C1 segment of cervical spinal cord (tissue), 14 donors: ENCODE measurements at regions not wholly inside any gene's neighbourhood (a gene's known extent, or its start where the extent isn't known, plus 50 kb on each side); places are given as distances from the start of the nearest gene placed in this dataset.
A peak's percentile ranks its signal among the peaks of the same experiment; 100 is the strongest.

Source experiments
- DNase-seq, 14 donors: peaks; one replicate each; lab custom pipeline; 2025; lab: John Stamatoyannopoulos, UW

DNA sequence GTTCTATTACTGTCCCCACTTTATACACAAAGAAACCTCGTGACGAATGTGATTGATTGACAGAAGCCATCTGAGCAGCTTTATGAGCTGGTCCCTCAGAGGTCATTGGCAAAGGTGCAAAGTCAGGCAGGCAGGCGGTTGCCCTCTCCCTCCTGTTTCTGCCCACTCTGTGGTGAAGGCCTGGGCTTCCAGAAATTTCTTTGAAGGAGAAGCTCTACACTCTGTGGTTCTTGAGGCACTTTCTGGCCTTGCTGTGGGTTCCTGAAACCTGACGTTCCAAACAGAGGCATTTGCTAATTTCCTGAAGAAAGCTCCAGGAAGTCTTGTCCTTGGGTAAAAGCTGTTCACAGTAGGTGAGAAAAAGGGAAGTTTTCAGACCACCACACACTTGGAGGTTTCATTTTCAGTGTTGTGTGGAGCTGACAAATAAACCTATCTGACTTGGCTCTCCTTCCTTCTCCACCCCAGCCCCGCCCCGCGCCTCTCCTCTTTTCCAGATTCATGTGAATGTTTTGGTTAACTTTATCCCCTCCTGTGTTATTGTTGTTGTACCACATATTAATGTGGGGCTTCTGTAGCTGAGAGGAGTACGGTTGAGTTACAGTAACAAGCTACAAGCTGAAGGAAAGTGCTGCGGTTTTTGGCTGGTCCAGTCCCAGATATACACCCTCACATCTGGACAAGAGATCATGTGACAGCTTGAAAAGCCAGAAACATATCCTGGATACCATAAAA is 274.1 kb downstream of the CLIC5 start:
- DNase-seq = peak in 8 of 14 donors; percentile 5 to 34 (median 20)

DNA sequence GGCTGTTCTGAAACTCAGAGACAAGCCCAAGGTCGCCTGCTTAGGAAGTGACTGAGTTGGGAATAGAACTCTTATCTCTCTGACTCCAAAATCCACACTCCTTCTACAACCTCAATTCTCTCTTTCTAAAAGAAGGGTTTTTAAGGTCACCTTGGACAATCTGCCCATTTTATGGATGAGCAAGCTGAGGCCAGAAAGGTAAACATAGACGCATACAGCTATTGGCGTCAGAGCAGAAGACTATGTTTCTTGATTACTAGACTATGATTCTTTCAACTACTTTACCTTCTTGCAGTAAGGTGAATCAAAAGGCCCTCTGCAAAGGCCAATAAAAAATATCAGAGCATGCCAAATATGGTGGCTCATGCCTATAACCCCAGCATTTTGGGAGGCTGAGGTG is 276.6 kb downstream of the CLIC5 start:
- DNase-seq = no peak

DNA sequence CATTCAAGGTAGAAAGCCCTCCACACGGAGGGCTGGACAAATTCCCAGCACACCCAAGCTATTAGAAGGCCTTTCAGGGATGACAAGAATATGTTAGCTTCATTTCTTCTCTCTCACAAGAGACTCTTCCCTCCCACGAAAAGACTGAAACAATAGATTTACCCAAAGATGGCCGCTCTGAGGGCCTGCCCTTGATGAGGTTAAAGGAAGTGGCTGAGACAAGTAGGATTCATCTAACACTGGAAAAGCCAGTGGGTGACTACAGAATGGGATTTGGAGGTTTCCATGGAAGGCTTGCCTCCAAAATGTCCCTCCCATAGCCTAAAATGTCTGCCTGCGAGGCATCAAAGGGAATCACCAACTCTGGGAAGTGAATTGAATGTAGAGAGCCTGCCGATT is 277.6 kb downstream of the CLIC5 start:
- DNase-seq = no peak

DNA sequence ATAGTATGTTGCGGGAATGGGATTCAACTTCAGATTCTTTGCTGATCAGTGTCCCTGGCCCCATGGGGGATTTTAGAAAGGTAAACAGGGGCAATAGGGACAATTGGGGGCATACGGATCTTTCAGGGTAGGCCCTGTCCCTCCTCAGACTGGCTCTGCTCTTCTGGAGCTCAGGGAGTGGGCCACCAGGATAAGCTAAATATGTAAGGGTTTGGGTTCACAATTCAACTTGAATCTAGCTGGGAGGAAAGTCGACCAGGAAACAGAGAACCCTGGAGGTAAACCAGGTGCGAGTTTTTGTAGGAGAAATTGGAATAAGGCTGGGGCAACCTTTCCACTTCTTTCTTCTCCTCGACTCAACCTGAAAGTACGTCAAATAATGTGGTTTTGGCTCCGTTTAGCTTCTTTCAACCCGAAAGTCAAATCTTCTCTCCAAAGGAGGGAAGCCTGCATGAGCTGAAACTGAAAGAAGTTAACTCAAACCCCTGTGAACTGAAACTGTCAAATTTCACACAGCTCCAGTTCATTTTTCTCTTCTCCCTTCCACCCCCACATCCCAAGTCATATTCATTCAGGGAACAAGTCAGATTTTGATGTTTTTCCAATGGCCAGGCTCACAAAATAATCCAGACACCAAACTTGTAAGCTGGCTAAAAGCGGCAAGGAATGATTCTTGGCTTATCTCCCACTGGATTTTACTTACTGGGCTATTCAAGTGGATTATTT is 278.2 kb downstream of the CLIC5 start:
- no peak for DNase-seq

DNA sequence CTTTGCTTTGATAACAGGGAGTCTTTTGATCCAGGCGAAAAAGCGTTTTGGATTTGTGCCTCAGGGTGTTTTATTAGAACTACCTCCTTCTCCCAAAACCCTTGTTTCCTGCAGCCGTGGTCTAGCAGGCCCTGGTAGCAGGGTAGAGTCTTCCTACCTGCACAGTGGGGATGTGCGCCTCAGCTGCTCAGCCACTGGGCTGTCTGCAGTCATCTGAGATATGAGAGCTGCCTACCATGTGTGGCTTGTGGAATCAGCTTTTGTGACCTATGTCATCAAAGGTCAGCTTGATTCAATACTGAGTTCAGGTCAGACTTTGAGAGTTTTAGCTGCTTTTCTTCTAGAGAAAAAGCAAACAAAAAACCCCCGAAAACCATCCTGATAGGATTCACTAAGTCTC is 279.5 kb downstream of the CLIC5 start:
- DNase-seq = no peak

DNA sequence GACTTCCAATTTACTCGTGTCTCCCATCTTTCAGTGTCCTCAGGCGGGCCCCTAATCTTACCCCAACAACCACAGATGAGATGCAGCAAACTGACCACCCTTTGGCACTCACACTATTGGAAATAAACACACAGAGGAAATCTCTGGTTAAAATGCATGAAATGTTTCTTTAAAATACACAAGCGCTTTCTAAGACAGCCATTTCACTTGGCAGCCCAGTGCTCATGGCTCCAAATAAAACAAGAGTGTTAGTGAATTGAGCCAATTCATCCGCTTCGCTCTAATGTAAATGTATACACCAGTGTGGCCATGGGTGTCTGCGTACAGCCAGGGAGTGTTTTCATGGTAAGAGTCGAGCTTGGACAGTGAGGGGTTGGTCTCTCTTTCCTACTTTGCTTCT is 282.9 kb downstream of the CLIC5 start:
- no peak for DNase-seq

DNA sequence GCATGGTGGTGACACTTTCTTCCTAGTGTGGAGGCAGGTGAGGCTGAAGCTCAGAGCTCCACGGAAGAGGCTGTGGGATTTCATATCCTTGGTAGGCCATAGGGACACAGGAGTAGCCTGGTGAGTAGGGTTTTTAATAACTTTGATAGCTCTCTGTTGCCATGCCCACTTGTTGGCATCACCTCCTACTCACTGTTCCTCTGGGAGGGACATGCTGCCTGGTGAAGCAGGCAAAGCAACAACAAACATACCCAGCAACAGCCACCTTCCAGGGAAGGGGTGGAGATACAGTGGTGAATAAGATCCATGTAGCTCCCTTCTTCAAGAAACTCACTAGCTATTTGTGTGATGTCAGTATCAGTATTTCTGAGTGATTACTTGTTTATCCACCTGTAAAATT is 285.4 kb downstream of the CLIC5 start:
- no peak for DNase-seq

DNA sequence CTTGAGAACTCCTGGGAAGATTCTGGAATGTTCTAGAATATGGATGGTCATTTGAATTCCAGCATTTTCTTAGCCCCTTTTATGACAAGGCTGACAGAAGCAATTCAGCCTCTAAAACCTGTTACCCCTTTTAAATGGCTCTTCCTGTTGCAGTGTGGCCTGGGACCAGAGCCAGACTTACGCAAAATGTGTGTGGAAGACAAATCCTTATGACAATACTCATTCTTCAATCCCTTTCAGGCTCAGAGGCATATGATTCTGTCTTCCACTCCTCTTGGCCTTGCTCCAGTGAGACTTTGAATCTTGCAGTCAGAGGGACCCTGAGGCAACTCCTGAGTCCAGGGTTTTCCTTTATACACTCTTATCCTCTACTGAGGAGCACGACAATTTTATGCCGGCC is 287.0 kb downstream of the CLIC5 start:
- DNase-seq = no peak

DNA sequence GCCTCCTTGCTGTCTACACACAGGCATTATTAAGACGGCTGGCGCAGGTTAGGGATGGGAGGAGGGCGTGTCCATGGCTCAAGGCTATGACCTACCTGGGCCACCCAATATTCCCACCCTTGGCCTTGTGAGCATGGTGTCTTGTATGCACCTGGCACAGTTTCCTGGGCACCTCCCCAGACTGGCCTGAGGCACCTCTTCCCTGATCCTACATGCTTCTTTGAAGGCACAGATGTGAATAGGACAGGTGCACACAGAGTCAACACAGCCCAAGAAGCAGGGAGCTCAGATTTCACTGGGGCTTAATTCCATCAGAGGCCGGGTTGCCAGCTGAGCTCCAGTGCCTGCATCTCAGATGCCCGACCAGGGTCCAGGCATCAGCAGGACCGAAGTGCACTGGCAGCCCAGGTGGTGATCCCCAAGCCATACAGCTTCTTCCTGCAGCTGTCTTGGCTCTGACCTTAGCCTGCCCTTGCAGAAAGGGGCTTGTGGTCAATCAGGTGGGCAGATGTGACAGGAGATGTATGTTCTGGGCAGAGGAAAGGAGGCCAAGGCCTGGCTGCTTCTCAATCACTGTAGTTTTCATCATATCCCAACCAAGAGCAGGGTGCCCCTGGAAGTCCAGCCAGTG is 287.7 kb downstream of the CLIC5 start:
- DNase-seq = no peak

DNA sequence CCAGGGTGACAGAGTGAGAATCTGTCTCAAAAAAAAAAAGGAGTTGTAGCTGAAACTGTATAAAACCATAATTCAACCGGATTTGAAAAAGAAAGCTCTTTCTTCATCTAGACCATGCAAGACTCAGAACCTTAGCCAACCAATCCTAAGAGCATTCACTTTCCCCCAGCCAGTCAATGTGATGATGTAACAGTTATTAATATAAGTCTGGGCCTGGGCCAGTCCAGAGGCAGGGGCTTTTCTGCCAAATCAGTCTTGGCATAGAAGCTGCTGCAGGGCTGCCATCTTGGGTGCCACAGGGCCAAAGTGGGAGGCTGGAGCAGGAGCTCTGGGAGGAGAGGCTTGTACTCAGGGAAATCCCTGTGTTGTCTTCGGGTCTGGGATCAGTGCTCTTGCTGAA is 288.4 kb downstream of the CLIC5 start:
- DNase-seq = no peak

DNA sequence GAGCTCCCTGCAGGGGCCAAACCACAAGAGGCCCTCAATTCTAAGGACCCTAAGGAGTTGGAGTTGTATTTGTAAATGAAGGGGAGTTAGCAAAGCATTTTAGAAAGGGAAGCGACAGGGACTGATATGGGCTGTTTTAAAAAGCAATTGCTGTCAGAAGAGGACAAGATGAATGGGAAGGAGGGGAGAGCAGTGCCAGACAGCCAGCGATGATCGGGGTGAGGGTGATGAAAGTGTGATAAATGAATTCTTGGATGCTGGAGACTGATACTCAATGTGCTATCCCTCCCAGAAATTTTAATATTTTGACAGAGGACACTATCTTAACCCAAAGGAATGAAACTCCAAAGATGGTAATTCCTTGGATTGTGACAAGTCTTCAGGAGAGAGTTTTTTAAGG is 289.2 kb downstream of the CLIC5 start:
- DNase-seq = no peak

DNA sequence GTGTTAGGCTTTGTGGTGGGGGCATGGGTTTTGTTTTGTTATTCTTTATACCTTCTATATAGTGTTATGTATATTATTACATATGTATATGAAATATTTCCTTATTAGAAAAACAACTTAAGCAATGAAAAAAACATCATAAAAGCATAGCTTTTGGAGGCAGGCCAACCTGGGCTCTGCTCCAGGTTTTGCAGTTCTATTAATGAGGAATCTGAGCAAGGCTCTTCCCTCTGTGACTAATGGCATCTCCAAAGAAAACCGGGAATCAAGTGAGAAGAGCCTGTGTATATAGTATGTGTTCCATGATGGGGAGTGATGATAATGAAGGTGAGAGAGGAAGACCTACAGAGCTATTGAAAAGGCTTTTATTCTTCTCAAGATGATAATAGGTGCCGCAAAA is 291.1 kb downstream of the CLIC5 start:
- DNase-seq = no peak

DNA sequence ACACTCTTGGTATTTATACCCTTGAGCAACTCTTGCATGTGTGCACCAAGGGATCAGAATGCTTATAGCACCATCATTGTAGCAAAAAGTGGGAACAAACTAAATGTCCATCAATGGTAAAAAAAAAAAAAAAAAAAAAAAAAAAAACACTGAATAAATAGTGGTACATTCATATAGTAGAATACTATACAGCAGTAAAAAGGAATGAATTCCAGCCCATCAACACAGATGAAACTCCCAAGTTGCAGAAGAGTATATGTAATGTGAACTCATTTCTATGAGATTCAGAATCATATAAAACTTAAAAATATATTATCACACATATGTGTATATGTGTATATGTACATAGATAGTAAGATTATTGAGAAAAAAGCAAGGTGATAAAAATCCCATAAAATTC is 291.6 kb downstream of the CLIC5 start:
- DNase-seq = no peak

DNA sequence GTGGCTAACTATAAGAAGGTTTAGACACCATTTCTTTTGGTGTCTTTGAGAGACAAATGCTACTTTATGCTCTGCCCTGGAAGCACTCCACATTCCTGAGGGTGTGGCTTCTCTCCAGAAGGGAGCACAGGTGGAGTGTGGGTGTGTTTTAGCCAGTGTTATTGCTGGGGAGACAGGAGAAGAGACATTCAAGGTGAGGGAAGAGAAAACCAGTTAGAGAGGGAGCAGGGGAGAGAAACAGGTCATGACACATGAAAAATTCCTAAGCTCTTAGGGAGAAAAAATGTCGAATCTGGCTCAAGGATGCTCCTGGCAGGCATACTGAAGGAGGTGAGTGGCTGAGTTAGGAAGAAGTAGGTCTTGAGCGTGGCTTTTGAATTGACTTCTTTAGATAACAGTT is 292.8 kb downstream of the CLIC5 start:
- DNase-seq = no peak

DNA sequence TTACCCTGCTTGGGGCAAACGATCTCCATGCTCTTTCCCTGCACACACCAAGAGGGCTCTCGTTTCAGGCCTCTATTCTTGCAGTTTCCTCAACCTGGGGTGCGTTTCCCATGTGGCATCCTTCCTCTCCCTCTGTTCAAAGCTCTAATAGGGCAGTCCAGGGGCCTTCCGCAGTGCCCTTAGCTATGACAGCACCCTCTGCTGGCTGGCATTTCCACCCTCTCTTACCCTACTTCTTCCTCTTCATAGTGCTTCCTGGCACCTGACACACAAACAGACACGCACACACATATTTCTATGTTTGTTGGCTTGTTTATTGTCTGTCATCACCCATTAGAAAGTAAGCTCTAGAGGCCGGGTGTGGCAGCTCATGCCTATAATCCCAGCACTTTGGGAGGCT is 294.0 kb downstream of the CLIC5 start:
- DNase-seq = no peak

DNA sequence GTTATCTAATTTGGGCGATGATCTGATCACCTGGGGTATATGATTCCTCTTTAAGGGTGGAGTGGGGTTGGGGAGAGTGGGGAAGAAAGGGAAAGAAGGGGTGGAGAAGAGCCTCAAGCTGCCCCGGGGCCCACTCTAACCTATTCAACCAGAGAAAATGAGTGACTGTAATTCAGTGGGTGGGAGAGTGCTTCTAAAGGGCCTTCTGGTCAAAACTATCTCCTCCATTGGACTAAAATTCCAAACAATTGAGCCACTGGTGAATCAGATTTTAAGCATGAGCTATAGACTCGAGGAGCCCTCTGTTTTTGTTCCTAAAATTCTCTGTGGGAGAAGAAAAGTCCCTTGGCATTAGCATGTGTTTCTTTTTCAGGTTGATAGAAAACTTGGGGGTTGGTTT is 296.8 kb downstream of the CLIC5 start:
- no peak for DNase-seq

DNA sequence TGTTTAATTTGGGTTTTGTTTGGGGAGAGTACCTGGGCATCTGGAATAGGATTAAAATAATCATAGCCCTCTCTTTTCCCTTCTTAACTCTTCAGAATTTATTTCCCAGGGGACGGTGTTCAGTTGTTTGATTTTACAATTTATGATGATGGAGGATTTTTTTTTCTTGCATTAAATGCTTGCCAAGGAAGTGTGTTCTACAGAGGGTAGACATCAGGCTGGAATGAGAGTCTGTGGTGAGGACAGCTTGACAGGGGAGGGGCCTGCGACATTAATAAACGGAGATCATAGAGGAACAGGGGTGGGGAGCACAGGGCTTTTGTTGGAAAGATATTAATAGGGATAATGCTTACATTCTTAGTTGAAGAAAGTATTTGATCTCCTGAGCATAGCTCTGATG is 297.5 kb downstream of the CLIC5 start:
- DNase-seq = no peak

DNA sequence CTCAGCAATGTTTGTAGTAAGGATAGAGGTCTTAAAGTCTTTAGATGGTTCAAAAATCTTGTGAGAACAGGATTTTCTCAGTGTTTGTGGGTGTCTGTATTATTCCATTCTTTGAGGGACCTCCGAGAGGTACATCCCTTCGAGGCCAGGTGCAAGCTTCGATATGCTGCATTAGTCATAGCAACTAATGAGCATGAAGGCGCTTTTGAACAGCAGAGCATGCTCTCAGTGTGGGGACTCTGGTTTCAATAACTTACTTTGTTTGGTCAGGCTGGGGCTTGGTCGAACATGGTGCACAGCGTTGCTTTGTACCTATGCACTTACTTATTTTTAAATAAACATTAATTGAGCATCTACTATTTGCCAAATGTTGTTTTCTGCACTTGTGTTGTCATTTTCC is 297.9 kb downstream of the CLIC5 start:
- DNase-seq = no peak

DNA sequence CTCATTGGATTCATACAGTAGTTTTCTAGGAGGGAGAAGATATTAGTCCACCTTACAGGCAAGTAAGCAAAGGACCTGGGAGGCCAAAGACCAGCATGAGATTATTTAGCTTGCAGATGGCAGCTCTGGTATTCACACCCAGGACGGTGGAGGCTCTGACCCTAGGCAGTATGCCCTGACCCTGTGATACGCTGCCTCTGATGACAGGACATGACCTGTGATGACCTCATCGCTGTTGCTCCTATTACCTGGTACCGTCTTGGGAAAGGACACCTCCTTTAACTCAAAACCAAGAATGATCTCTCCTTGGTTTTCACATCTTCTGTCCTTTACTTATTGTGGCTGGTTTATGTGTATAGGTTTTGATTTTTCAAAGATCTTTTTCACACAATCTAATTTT is 298.6 kb downstream of the CLIC5 start:
- DNase-seq = no peak

DNA sequence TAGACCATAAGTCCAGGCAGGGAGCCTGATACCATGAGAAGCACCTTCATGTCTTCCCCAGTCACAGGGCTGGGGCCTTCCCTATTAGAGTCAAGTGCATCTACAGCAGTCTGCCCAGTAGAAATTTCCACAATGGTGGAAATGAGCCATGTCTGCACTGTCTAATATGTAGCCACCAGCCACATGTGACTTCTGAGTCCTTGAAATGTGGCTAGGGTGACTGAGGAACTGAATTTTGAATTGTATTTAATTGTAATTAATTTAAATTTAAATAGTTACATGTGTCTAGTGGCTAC is 300.2 kb downstream of the CLIC5 start:
- no peak for DNase-seq

DNA sequence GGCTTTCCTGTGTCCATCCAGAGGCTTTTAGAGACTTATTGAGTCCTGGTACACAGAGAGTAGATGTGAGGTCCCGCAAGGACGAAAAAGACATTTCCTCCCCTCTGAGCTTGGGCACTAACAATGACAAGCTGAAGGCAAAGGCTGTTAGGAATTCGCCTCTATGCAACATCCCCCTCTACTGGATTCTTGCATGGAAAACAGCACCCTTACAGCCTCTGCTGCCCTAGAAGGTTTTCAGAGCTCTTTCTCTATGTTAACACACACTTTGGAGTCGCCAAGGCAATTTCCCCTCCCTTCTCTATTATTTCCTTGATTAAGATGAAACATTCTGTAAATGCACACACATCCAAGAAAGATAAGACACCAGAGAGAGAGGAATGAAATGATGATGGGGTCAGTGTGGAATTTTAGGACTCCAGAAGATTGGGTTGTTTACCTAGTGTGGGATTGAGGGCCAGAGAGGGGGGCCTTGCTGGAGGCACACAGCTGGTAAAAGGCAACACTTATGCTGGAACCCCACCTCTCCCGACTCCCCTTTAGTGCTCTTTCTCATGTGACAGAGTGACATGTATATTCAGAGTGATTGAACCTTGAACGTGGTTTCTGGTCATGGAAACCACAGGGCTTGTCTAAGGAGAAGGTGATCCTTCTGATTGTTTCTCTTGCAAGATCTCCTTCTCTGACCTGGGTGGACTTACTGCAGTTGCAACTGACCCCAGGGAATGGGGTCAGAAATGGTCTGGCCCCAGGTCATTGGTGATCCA is 300.7 kb downstream of the CLIC5 start:
- peak in 9 of 14 donors; percentile 2 to 52 (median 32) for DNase-seq

DNA sequence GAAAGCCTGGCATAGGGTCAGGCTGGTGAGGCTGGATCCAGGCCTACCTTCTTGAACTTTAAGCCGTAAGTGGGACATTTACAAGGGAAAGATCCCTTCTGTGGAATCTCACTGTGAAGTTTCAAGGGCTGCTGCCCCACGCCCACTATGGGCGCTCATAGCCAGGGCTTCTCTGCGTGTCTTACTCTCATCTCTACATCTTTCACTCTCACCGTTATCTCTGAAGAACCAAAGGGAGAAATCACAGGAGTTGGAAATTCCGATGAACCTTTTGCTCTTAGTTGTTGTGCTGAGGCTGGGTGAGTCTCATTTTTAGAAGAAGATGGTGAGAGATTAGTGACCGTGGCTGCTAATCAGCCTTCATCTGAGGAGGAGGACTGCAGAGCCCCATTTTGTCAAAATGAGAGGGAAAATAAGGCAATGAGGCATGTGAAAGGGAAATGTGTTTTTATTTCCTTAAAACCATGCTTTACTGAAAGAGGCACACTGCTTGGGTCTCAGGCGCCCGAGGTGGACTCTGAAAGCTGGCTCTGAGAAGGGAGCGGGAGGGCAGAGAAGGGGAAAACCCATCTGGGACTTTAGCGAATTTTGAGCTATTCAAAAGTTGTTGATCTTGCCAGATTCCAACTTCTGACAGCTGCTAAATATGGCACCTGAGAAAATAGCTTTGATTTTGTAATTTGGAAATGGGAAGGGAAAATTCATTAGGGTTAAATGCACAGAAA is 301.5 kb downstream of the CLIC5 start:
- no peak for DNase-seq
